Neural progenitor cell (in vitro differentiated cells): ENCODE measurements at regions not wholly inside any gene's neighbourhood (a gene's known extent, or its start where the extent isn't known, plus 50 kb on each side); places are given as distances from the start of the nearest gene placed in this dataset.
A peak's percentile ranks its signal among the peaks of the same experiment; 100 is the strongest.

Source experiments
- DNase-seq: peaks from one replicate; pipeline ENCODE4 v3.0.0-alpha.2; 2016; ENCODE audit warnings: low spot score
- H2AFZ ChIP-seq: fragments of 200-600 bp; sonication (generic); replicated peaks from 2 replicates; pipeline ENCODE4 v1.6.1; 2016; ENCODE audit warnings: antibody characterized with exemption
- H3F3A ChIP-seq: fragments of 200-600 bp; sonication (generic); 2 replicates; pipeline ENCODE4 v1.6.1; 2016; ENCODE audit warnings: antibody characterized with exemption, low read depth
- H3K27ac ChIP-seq: fragments of 200-600 bp; sonication (generic); 2 replicates; pipeline ENCODE4 v1.5.1; 2016; ENCODE audit warnings: mild to moderate bottlenecking
- H3K27me3 ChIP-seq: fragments of 200-600 bp; sonication (generic); 2 replicates; pipeline ENCODE4 v1.6.1; 2016; ENCODE audit warnings: mild to moderate bottlenecking, moderate library complexity
- H3K36me3 ChIP-seq: fragments of 200-600 bp; sonication (generic); 2 replicates; pipeline ENCODE4 v1.5.1; 2016
- H3K4me1 ChIP-seq: fragments of 200-600 bp; sonication (generic); 2 replicates; pipeline ENCODE4 v1.6.1; 2016; ENCODE audit warnings: mixed run types
- H3K4me2 ChIP-seq: fragments of 200-600 bp; sonication (generic); 2 replicates; pipeline ENCODE4 v1.6.1; 2016
- H3K4me3 ChIP-seq: fragments of 200-600 bp; sonication (generic); 2 replicates; pipeline ENCODE4 v1.5.1; 2016
- H3K79me2 ChIP-seq: fragments of 200-600 bp; sonication (generic); 2 replicates; pipeline ENCODE4 v1.6.1; 2016; ENCODE audit warnings: low read depth
- H3K9ac ChIP-seq: fragments of 200-600 bp; sonication (generic); 2 replicates; pipeline ENCODE4 v1.6.1; 2016
- H3K9me3 ChIP-seq: fragments of 200-600 bp; sonication (generic); 2 replicates; pipeline ENCODE4 v1.5.1; 2016; ENCODE audit warnings: low read depth
- H4K20me1 ChIP-seq: fragments of 200-600 bp; sonication (generic); 2 replicates; pipeline ENCODE4 v1.6.1; 2016; ENCODE audit warnings: low read depth
- H3K27ac Mint-ChIP-seq: 3 replicates; pipeline ENCODE4 v1.8.0; 2021; ENCODE audit warnings: mixed read lengths
- H3K27me3 Mint-ChIP-seq: 2 replicates; pipeline ENCODE4 v1.8.0; 2022; ENCODE audit warnings: low read depth, mild to moderate bottlenecking, inconsistent platforms, moderate library complexity, mixed read lengths; ENCODE audit not compliant: insufficient read depth
- H3K36me3 Mint-ChIP-seq: 3 replicates; pipeline ENCODE4 v1.8.0; 2021; ENCODE audit warnings: mixed read lengths
- H3K4me1 Mint-ChIP-seq: 3 replicates; pipeline ENCODE4 v1.8.0; 2021; ENCODE audit warnings: mixed read lengths
- H3K4me3 Mint-ChIP-seq: 3 replicates; pipeline ENCODE4 v1.8.0; 2021; ENCODE audit warnings: mild to moderate bottlenecking, moderate library complexity, mixed read lengths
- H3K9me3 Mint-ChIP-seq: 3 replicates; pipeline ENCODE4 v1.8.0; 2020; ENCODE audit warnings: mixed read lengths
- CTCF ChIP-seq: fragments of 200-600 bp; sonication (generic); IDR thresholded peaks from 2 replicates; pipeline ENCODE4 v1.5.1; 2017; ENCODE audit warnings: antibody characterized with exemption, mild to moderate bottlenecking
- EZH2 ChIP-seq: fragments of 200-600 bp; sonication (generic); IDR thresholded peaks from 2 replicates; pipeline ENCODE4 v1.6.1; 2017; ENCODE audit warnings: antibody characterized with exemption, mild to moderate bottlenecking, moderate library complexity
- EZH2phosphoT487 ChIP-seq: fragments of 200-600 bp; sonication (generic); IDR thresholded peaks from 2 replicates; pipeline ENCODE4 v1.6.1; 2017; ENCODE audit warnings: antibody characterized with exemption

DNA sequence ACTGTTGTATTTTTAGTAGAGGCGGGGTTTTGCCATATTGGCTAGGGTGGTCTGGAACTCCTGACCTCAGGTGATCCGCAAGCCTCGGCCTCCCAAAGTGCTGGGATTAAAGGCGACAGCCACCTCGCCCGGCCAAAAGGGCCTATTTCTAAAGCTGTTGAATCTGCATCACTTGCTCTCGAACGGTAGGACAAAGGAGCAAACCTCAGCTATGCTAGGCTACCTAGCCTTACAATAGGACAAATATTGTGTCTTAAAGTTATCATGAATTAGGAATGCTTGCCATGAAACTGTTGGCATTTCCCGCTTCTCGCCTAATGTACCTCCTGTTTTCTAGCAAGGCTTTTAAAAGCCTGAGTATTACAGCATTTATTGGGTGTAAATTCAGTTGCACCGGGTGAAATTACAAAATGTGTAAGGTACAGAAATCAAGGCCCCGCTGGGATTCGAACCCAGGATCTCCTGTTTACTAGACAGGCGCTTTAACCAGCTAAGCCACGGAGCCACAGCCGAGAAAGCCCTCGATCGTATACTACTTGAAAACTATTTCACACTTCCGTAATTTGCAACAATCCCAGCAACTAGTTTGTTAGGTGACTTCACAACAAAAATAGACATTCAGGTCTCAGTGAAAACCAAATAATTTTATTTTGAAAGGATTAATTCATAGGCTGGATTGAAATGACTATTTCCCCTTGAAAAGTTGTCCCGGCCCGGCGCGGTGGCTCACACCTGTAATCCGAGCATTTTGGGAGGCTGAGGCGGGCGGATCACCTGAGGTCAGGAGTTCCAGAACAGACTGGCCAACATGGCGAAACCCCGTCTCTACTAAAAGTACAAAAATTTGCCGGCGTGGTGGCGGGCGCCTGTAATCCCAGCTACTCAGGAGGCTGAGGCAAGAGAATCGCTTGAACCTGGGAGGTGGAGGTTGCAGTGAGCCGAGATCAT lies 211.6 kb upstream of the ZNF184 start:
- Histone ChIP-seq H3K79me2 (no peaks in the 10 kb centered on the region), H3K4me2 (peak overlapping the region; percentile 33), H3K4me1 (peaks cover 7% of the 10 kb centered on the region), H4K20me1 (peaks cover 8% of the 10 kb centered on the region), H3K27me3 (peaks cover 52% of the 10 kb centered on the region), H3K27ac (no peak overlapping the region), H3K36me3 (no peaks in the 10 kb centered on the region), H3K4me3 (peak overlapping the region; percentile 34), H3F3A (peaks cover 56% of the 10 kb centered on the region), H3K9ac (no peak overlapping the region), H2AFZ (no peak overlapping the region), H3K9me3 (no peaks in the 10 kb centered on the region)
- H3K27ac Mint-ChIP-seq, result peak overlapping the region; percentile 76
- H3K27me3 Mint-ChIP-seq, result peaks cover 56% of the 10 kb centered on the region
- TF ChIP-seq EZH2phosphoT487, result no peak
- TF ChIP-seq EZH2, result no peak
- TF ChIP-seq CTCF, result no peak
- DNase-seq, result peak; percentile 84
- H3K4me3 Mint-ChIP-seq, result peak overlapping the region; percentile 74
- peaks cover 15% of the 10 kb centered on the region for H3K9me3 Mint-ChIP-seq
- H3K36me3 Mint-ChIP-seq, result no peaks in the 10 kb centered on the region
- H3K4me1 Mint-ChIP-seq, result peaks cover 31% of the 10 kb centered on the region

- Histone ChIP-seq H3K27ac (no peak overlapping the region), H3K9me3 (no peaks in the 10 kb centered on the region), H3K4me2 (peak overlapping the region; percentile 85), H3K36me3 (no peaks in the 10 kb centered on the region), H2AFZ (peak overlapping the region; percentile 14), H3K27me3 (peaks cover 93% of the 10 kb centered on the region), H3K9ac (no peak overlapping the region), H3K4me1 (peaks cover 7% of the 10 kb centered on the region), H3F3A (peaks cover 30% of the 10 kb centered on the region), H3K4me3 (peak overlapping the region; percentile 60), H4K20me1 (peaks cover 13% of the 10 kb centered on the region), H3K79me2 (no peaks in the 10 kb centered on the region)
- no peak overlapping the region for H3K27ac Mint-ChIP-seq
- peaks cover 9% of the 10 kb centered on the region for H3K9me3 Mint-ChIP-seq
- H3K27me3 Mint-ChIP-seq, result peaks cover 58% of the 10 kb centered on the region
- H3K4me3 Mint-ChIP-seq, result peak overlapping the region; percentile 91
- peaks cover 20% of the 10 kb centered on the region for H3K4me1 Mint-ChIP-seq
- no peaks in the 10 kb centered on the region for H3K36me3 Mint-ChIP-seq
- peak; percentile 62 for DNase-seq
- TF ChIP-seq CTCF (no peak), EZH2phosphoT487 (peak; percentile 56), EZH2 (peak; percentile 79)
Observed at GRCh38 chr6:27679964-27680694, 207.2 kb upstream of the ZNF184 start.

- Histone ChIP-seq H3K27ac (no peak overlapping the region), H3K4me1 (peaks cover 7% of the 10 kb centered on the region), H3F3A (peaks cover 30% of the 10 kb centered on the region), H3K9me3 (no peaks in the 10 kb centered on the region), H3K4me2 (peak overlapping the region; percentile 85), H3K36me3 (no peaks in the 10 kb centered on the region), H3K4me3 (peak overlapping the region; percentile 60), H4K20me1 (peaks cover 13% of the 10 kb centered on the region), H3K9ac (no peak overlapping the region), H3K27me3 (peaks cover 100% of the 10 kb centered on the region), H3K79me2 (no peaks in the 10 kb centered on the region), H2AFZ (peak overlapping the region; percentile 14)
- peaks cover 17% of the 10 kb centered on the region for H3K4me1 Mint-ChIP-seq
- peak overlapping the region; percentile 91 for H3K4me3 Mint-ChIP-seq
- H3K9me3 Mint-ChIP-seq, result peaks cover 5% of the 10 kb centered on the region
- no peaks in the 10 kb centered on the region for H3K36me3 Mint-ChIP-seq
- peaks cover 57% of the 10 kb centered on the region for H3K27me3 Mint-ChIP-seq
- H3K27ac Mint-ChIP-seq, result no peak overlapping the region
- peak; percentile 73 for DNase-seq
- TF ChIP-seq EZH2phosphoT487 (peak; percentile 18), EZH2 (no peak)
Observed at GRCh38 chr6:27679308-27679963, 206.5 kb upstream of the ZNF184 start.
